ENCODE measurements at regions not wholly inside any gene's neighbourhood (a gene's known extent, or its start where the extent isn't known, plus 50 kb on each side); places are given as distances from the start of the nearest gene placed in this dataset.

- H3K36me3 Mint-ChIP-seq (ENCODE audit: low read depth): no peaks in the 10 kb centered on the region
- H3K27ac Mint-ChIP-seq: no peak overlapping the region
- H3K4me3 Mint-ChIP-seq: no peak overlapping the region
- peaks cover 12% of the 10 kb centered on the region for H3K4me1 Mint-ChIP-seq (ENCODE audit: low read depth)
- POLR2A ChIA-PET: interaction anchor here (1.5 kb wide), 1 partner anchor 8 kb away, joined by 3 read pairs; no protein-coding TSS in a partner anchor
- H3K27me3 Mint-ChIP-seq: no peaks in the 10 kb centered on the region
- TF ChIP-seq CTCF (IDR thresholded peaks at IDR 0.05): no peak
- H3K9me3 Mint-ChIP-seq: no peaks in the 10 kb centered on the region
- ATAC-seq (no peak), DNase-seq (no peak)
- CTCF ChIA-PET: interaction anchor here (2.7 kb wide), 1 partner anchor 234 kb away, joined by 13 read pairs; no protein-coding TSS in a partner anchor
- intact Hi-C loops (cut with micrococcal nuclease): no loop called here
Measured at GRCh38 chr2:172228177-172228808, 125.6 kb upstream of the DLX2 start.

GRCh38 chr2:172229125-172229524 lies 126.4 kb upstream of the DLX2 start:
- CTCF ChIA-PET: interaction anchor here (1.3 kb wide), 1 partner anchor 54 kb away, joined by 3 read pairs; no protein-coding TSS in a partner anchor
- no peaks in the 10 kb centered on the region for H3K9me3 Mint-ChIP-seq
- H3K27ac Mint-ChIP-seq: no peak overlapping the region
- DNase-seq (no peak), ATAC-seq (no peak)
- H3K4me3 Mint-ChIP-seq: no peak overlapping the region
- H3K4me1 Mint-ChIP-seq (ENCODE audit: low read depth): peaks cover 8% of the 10 kb centered on the region
- no peak for TF ChIP-seq CTCF (IDR thresholded peaks at IDR 0.05)
- no peaks in the 10 kb centered on the region for H3K36me3 Mint-ChIP-seq (ENCODE audit: low read depth)
- peaks cover 3% of the 10 kb centered on the region for H3K27me3 Mint-ChIP-seq
- POLR2A ChIA-PET: no interaction called here
- intact Hi-C loops (cut with micrococcal nuclease): no loop called here

- Mint-ChIP-seq H3K4me3 (no peak overlapping the region), H3K27ac (no peak overlapping the region), H3K36me3 (ENCODE audit: low read depth) (no peaks in the 10 kb centered on the region), H3K9me3 (no peaks in the 10 kb centered on the region), H3K4me1 (ENCODE audit: low read depth) (peaks cover 12% of the 10 kb centered on the region), H3K27me3 (peaks cover 15% of the 10 kb centered on the region)
- TF ChIP-seq CTCF (IDR thresholded peaks at IDR 0.05): no peak
- DNase-seq (no peak), ATAC-seq (no peak)
- ChIA-PET POLR2A (interaction anchor here (0.6 to 1.5 kb wide), 3 partner anchors 11 to 966 kb away, joined by 3 to 5 read pairs (median 3); no protein-coding TSS in a partner anchor), CTCF (interaction anchor here (1.2 to 1.8 kb wide), 3 partner anchors 23 to 231 kb away, joined by 3 to 5 read pairs (median 5); no protein-coding TSS in a partner anchor)
- intact Hi-C loops (cut with micrococcal nuclease): no loop called here
Measured at GRCh38 chr2:172230332-172230888, 127.7 kb upstream of the DLX2 start.

GRCh38 chr2:172230889-172231401 lies 128.2 kb upstream of the DLX2 start:
- DNase-seq (no peak), ATAC-seq (no peak)
- Mint-ChIP-seq H3K4me1 (ENCODE audit: low read depth) (peaks cover 14% of the 10 kb centered on the region), H3K27ac (no peak overlapping the region), H3K27me3 (peaks cover 17% of the 10 kb centered on the region), H3K9me3 (no peaks in the 10 kb centered on the region), H3K4me3 (no peak overlapping the region), H3K36me3 (ENCODE audit: low read depth) (no peaks in the 10 kb centered on the region)
- no peak for TF ChIP-seq CTCF (IDR thresholded peaks at IDR 0.05)
- CTCF ChIA-PET: interaction anchor here (1.2 to 1.8 kb wide), 3 partner anchors 11 to 231 kb away, joined by 3 to 5 read pairs (median 5); no protein-coding TSS in a partner anchor
- POLR2A ChIA-PET: interaction anchor here (0.8 to 1.5 kb wide), 2 partner anchors 12 to 46 kb away, joined by 3 to 5 read pairs; no protein-coding TSS in a partner anchor
- intact Hi-C loops (cut with micrococcal nuclease): no loop called here

- POLR2A ChIA-PET: interaction anchor here (1.5 kb wide), 1 partner anchor 45 kb away, joined by 3 read pairs; no protein-coding TSS in a partner anchor
- no peaks in the 10 kb centered on the region for H3K36me3 Mint-ChIP-seq (ENCODE audit: low read depth)
- peaks cover 20% of the 10 kb centered on the region for H3K27me3 Mint-ChIP-seq
- no peak for ATAC-seq
- H3K9me3 Mint-ChIP-seq: no peaks in the 10 kb centered on the region
- H3K4me3 Mint-ChIP-seq: no peak overlapping the region
- no peak for DNase-seq
- intact Hi-C loops (cut with micrococcal nuclease): no loop called here
- no peak overlapping the region for H3K27ac Mint-ChIP-seq
- CTCF ChIA-PET: interaction anchor here (1.2 to 1.8 kb wide), 2 partner anchors 12 to 24 kb away, joined by 3 to 5 read pairs; no protein-coding TSS in a partner anchor
- no peak for TF ChIP-seq CTCF (IDR thresholded peaks at IDR 0.05)
- H3K4me1 Mint-ChIP-seq (ENCODE audit: low read depth): peaks cover 14% of the 10 kb centered on the region
Measured at GRCh38 chr2:172231508-172231907, 128.8 kb upstream of the DLX2 start.
